Natural killer cell treated with Interleukin-12 subunit alpha and Interleukin-12 subunit beta and Interleukin-15 and Interleukin-18, amount 100 ng/mL, for 72 hours (primary cell): ENCODE measurements at regions not wholly inside any gene's neighbourhood (a gene's known extent, or its start where the extent isn't known, plus 50 kb on each side); places are given as distances from the start of the nearest gene placed in this dataset.
"Not testable (repeated sequence)": the region's sequence is repeated elsewhere in the genome, so short reads cannot be mapped to it uniquely, and the experiment has no call there.

ENCODE experiments used
- ATAC-seq, 2 donors: fragments of 150-1000 bp; cut with Tn5 transposase in 1 of 2; sonication (Bioruptor Pico), chemical (Tn5 transposase) in 1 of 2; 2 replicates each; pipeline ENCODE4 v1.10.0; 2021
- DNase-seq: peaks from one replicate; pipeline ENCODE4 v3.0.0; 2022; ENCODE audit warnings: low spot score
- H3K27ac Mint-ChIP-seq, 2 donors: 1 replicate in 1 of 2; 2 replicates in 1 of 2; pipeline ENCODE4 v1.8.0; 2022; ENCODE audit warnings: mixed read lengths in 2 of 2, mild to moderate bottlenecking in 1 of 2, moderate library complexity in 1 of 2
- H3K27me3 Mint-ChIP-seq, 2 donors: 1 replicate in 1 of 2; 2 replicates in 1 of 2; pipeline ENCODE4 v1.8.0; 2022; ENCODE audit warnings: mixed read lengths in 2 of 2
- H3K36me3 Mint-ChIP-seq: one replicate; pipeline ENCODE4 v1.8.0; 2022; ENCODE audit warnings: mixed read lengths
- H3K4me1 Mint-ChIP-seq, 2 donors: 1 replicate in 1 of 2; 2 replicates in 1 of 2; pipeline ENCODE4 v1.8.0; 2022; ENCODE audit warnings: low read depth in 2 of 2, mixed read lengths in 2 of 2, mild to moderate bottlenecking in 1 of 2
- H3K4me3 Mint-ChIP-seq: one replicate; pipeline ENCODE4 v1.8.0; 2022; ENCODE audit warnings: mixed read lengths
- H3K9me3 Mint-ChIP-seq: 2 replicates; pipeline ENCODE4 v1.8.0; 2022; ENCODE audit warnings: mixed read lengths

DNA sequence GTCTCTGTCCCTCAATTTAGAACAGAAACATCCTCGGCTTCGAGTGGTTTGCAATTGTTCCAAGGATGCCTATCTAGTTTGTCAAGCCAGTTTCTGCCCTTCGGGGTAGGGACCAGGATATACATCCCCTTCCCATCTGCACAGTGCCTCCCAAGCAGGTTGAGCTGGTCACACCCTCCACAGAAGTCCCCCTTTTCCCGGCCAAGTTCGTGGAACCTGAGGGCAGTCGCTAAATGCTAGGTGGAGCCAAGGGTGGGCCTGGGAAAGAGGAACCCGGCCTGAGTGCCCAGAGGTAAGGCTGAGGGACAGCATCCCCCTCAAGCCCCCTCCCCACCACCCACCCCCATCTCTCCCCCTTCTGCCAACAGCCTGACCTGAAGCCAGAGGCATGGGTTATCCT is 62.4 kb upstream of the NANOS1 start:
- Mint-ChIP-seq H3K27me3 (peaks cover 14 to 19% of the 10 kb centered on the region in 2 donors), H3K27ac (no peak overlapping the region), H3K9me3 (no peaks in the 10 kb centered on the region), H3K36me3 (no peaks in the 10 kb centered on the region), H3K4me1 (no peaks in the 10 kb centered on the region), H3K4me3 (no peak overlapping the region)
- no peak for ATAC-seq
- no peak for DNase-seq

DNA sequence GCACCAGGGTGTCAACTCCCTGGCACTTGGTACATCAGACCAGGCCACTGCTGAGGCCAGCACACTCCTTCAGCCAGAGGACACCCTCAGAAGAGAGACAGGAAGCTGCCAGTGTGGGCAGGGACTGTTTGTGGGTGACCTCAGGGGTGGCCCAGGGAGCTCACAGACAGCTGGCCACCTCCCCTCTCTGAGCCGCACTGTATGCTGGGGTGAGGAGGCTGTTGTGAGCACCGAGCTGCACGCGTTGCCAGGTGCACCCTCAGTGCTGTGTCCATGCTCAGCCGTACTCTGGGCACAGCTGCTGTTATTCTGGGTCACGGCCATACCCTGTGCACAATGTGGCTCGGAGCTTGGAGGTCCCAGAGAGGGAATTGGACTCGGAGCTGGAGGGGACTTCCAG is 61.5 kb upstream of the NANOS1 start:
- no peak overlapping the region for H3K27ac Mint-ChIP-seq
- H3K9me3 Mint-ChIP-seq, result no peaks in the 10 kb centered on the region
- ATAC-seq, result peak; percentile 31 to 59
- H3K27me3 Mint-ChIP-seq, result peaks cover 18 to 19% of the 10 kb centered on the region in 2 donors
- no peak overlapping the region for H3K4me3 Mint-ChIP-seq
- DNase-seq, result no peak
- no peaks in the 10 kb centered on the region for H3K4me1 Mint-ChIP-seq
- no peaks in the 10 kb centered on the region for H3K36me3 Mint-ChIP-seq

- peaks cover 22 to 24% of the 10 kb centered on the region in 2 donors for H3K27me3 Mint-ChIP-seq
- ATAC-seq, result no peak
Measured at GRCh38 chr10:118968482-118968881, 61.0 kb upstream of the NANOS1 start.

GRCh38 chr10:118969014-118969413 is 60.5 kb upstream of the NANOS1 start:
- DNase-seq (no peak), ATAC-seq (no peak)
- H3K27ac Mint-ChIP-seq, result no peak overlapping the region
- H3K4me3 Mint-ChIP-seq, result no peak overlapping the region
- peaks cover 26% of the 10 kb centered on the region in 2 donors for H3K27me3 Mint-ChIP-seq
- H3K4me1 Mint-ChIP-seq, result no peaks in the 10 kb centered on the region
- no peaks in the 10 kb centered on the region for H3K36me3 Mint-ChIP-seq
- peaks cover 4% of the 10 kb centered on the region for H3K9me3 Mint-ChIP-seq

More at GRCh38 chr10:118968482-118968881, 61.0 kb upstream of the NANOS1 start:
- DNase-seq, result no peak
- Mint-ChIP-seq H3K36me3 (no peaks in the 10 kb centered on the region), H3K27ac (no peak overlapping the region), H3K9me3 (peaks cover 2% of the 10 kb centered on the region), H3K4me3 (no peak overlapping the region), H3K4me1 (no peaks in the 10 kb centered on the region)

DNA sequence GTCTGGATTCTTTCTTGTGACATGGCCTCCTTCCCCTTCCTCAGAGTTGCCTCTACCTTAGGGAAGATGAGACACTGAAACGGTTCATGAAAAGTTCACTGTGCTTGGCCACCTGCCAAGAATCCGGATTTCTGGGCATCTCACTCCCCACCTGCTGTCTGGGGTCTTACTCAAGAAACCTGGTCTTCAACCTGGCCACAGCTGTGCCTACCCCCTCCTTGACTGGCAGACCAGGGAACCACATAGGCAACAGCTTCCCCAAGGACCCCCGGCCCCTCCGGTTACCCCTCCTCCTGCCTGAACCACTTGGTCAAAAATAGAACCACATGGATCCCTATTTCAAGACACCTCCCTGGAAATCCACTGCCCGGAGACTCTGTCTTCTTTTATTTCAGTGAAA is 58.7 kb upstream of the NANOS1 start:
- Mint-ChIP-seq H3K9me3 (peaks cover 5% of the 10 kb centered on the region), H3K27me3 (peaks cover 27% of the 10 kb centered on the region in 2 donors), H3K4me1 (no peaks in the 10 kb centered on the region), H3K4me3 (no peak overlapping the region), H3K27ac (no peak overlapping the region), H3K36me3 (no peaks in the 10 kb centered on the region)
- no peak for DNase-seq
- ATAC-seq, result no peak

DNA sequence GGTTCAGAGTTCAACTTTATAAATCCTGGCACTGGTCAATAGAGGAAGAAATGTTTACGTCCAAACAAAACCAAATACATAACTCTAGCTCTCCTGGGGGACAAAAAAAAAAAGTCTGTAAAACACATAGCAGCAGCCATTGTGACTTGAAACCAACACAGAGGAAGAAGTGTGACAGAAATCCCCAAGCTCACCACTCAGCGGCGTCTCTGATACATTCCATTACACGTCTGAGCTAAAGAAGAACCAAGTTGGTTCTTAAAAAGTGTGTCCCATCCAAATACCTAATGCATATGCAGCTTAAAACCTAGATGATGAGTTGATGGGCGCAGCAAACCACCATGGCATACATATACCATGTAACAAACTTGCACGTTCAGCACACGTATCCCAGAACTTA is 58.3 kb upstream of the NANOS1 start:
- ATAC-seq (no peak), DNase-seq (no peak)
- H3K27ac Mint-ChIP-seq, result no peak overlapping the region
- H3K36me3 Mint-ChIP-seq, result no peaks in the 10 kb centered on the region
- H3K9me3 Mint-ChIP-seq, result peaks cover 9% of the 10 kb centered on the region
- no peaks in the 10 kb centered on the region for H3K4me1 Mint-ChIP-seq
- peaks cover 28 to 31% of the 10 kb centered on the region in 2 donors for H3K27me3 Mint-ChIP-seq
- H3K4me3 Mint-ChIP-seq, result no peak overlapping the region

DNA sequence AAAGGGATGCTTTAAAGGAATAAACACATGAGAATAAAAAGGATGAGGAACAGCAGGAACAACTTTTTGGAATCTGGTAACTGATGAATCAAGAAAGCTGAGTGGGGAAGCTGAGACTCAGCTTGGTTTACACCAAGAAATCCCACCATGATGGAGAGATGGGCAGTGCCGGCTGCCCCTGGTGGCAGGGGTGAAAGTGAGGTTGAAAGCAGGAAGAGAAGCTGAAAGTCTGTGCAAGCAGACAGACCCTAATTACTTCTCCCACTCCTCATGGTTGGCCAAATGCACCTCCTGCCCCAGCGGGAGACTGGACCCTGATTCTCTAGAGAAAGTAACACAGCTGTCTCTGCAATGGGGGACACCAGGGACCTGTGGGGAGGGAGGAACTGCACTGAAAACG is 57.6 kb upstream of the NANOS1 start:
- no peak overlapping the region for H3K4me3 Mint-ChIP-seq
- peaks cover 28 to 31% of the 10 kb centered on the region in 2 donors for H3K27me3 Mint-ChIP-seq
- H3K36me3 Mint-ChIP-seq, result no peaks in the 10 kb centered on the region
- peaks cover 9% of the 10 kb centered on the region for H3K9me3 Mint-ChIP-seq
- DNase-seq, result no peak
- no peak for ATAC-seq
- no peak overlapping the region for H3K27ac Mint-ChIP-seq
- no peaks in the 10 kb centered on the region for H3K4me1 Mint-ChIP-seq

DNA sequence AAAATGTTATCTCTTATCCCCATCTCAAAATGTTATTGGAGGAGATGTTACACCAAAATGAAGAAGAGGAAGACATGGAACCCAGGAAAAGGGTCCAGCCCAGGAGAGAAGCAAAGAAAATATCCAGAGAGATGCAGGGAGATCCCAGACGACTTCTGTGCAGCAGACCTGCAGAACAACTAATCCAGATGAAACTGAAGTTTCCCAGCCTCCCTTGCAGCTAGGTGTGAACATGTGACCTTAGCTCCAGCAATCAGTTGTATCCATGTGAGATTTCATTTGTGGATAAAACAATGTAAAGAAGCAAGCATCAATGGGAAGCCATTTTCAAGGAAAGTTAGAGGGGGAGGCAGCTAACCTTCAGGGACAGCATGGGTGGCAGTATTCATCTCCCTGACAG is 55.8 kb upstream of the NANOS1 start:
- H3K36me3 Mint-ChIP-seq, result no peaks in the 10 kb centered on the region
- no peaks in the 10 kb centered on the region for H3K4me1 Mint-ChIP-seq
- DNase-seq, result no peak
- no peak overlapping the region for H3K27ac Mint-ChIP-seq
- H3K27me3 Mint-ChIP-seq, result peaks cover 28 to 29% of the 10 kb centered on the region in 2 donors
- H3K9me3 Mint-ChIP-seq, result peaks cover 9% of the 10 kb centered on the region
- no peak overlapping the region for H3K4me3 Mint-ChIP-seq
- ATAC-seq, result no peak

GRCh38 chr10:118974951-118975350 is 54.6 kb upstream of the NANOS1 start:
- Mint-ChIP-seq H3K27ac (no peak overlapping the region), H3K27me3 (peaks cover 23 to 24% of the 10 kb centered on the region in 2 donors), H3K36me3 (no peaks in the 10 kb centered on the region), H3K4me1 (no peaks in the 10 kb centered on the region), H3K9me3 (peaks cover 9% of the 10 kb centered on the region), H3K4me3 (no peak overlapping the region)
- ATAC-seq (no peak), DNase-seq (no peak)

DNA sequence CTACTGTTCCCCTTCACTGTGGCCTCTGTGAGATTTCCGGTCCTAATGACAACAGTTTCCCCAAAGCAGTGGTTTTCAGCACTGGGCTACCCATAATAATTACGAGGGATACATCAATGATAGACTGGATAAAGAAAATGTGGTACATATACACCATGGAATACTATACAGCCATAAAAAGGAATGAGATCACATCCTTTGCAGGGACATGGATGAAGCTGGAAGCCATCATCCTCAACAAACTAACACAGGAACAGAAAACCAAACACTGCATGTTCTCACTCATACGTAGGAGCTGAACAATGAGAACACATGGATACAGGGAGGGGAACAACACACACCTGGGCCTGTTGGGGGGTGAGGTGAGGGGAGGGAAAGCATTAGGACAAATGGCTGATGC is 53.3 kb upstream of the NANOS1 start:
- not testable (repeated sequence) for H3K4me1 Mint-ChIP-seq, DNase-seq, H3K4me3 Mint-ChIP-seq, ATAC-seq, H3K27ac Mint-ChIP-seq, H3K36me3 Mint-ChIP-seq, H3K9me3 Mint-ChIP-seq
- H3K27me3 Mint-ChIP-seq, result peaks cover 20 to 24% of the 10 kb centered on the region in 2 donors

- no peak overlapping the region for H3K4me3 Mint-ChIP-seq
- H3K4me1 Mint-ChIP-seq, result no peaks in the 10 kb centered on the region
- ATAC-seq, result no peak
- peaks cover 17% of the 10 kb centered on the region in 2 donors for H3K27me3 Mint-ChIP-seq
- DNase-seq, result no peak
- H3K36me3 Mint-ChIP-seq, result no peaks in the 10 kb centered on the region
- H3K27ac Mint-ChIP-seq, result no peak overlapping the region
- peaks cover 9% of the 10 kb centered on the region for H3K9me3 Mint-ChIP-seq
Measured at GRCh38 chr10:118977022-118977599, 52.4 kb upstream of the NANOS1 start.

DNA sequence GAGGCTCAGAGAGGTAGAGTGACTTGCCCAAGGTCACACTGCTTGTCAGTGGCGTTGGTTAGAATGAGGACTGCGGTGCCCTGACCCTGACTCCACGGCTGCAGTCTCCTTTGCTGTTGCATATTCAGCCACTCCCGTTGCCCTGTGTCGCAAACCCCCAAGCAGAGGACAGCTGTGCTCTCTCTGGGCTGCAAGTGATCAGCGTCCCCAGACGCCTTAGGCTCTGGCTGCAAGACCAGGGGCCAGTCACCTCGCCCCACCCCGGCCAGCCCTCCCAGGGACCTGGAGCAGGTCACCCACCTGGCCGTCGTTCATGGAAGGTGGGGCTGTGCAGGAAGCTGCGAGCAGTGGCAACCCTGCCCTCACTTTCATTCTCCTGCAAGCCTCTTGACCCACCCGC is 51.7 kb upstream of the NANOS1 start:
- H3K4me1 Mint-ChIP-seq, result no peaks in the 10 kb centered on the region
- no peak overlapping the region for H3K27ac Mint-ChIP-seq
- peaks cover 9% of the 10 kb centered on the region for H3K9me3 Mint-ChIP-seq
- DNase-seq, result no peak
- no peak for ATAC-seq
- no peaks in the 10 kb centered on the region for H3K36me3 Mint-ChIP-seq
- H3K27me3 Mint-ChIP-seq, result peaks cover 15 to 16% of the 10 kb centered on the region in 2 donors
- no peak overlapping the region for H3K4me3 Mint-ChIP-seq

GRCh38 chr10:118978316-118978997 is 51.1 kb upstream of the NANOS1 start:
- Mint-ChIP-seq H3K4me1 (no peaks in the 10 kb centered on the region), H3K27me3 (peaks cover 9 to 12% of the 10 kb centered on the region in 2 donors), H3K9me3 (peaks cover 7% of the 10 kb centered on the region), H3K4me3 (no peak overlapping the region), H3K36me3 (no peaks in the 10 kb centered on the region), H3K27ac (no peak overlapping the region)
- DNase-seq (no peak), ATAC-seq (no peak)

GRCh38 chr10:118978998-118979350 is 50.5 kb upstream of the NANOS1 start:
- H3K27ac Mint-ChIP-seq, result no peak overlapping the region
- peaks cover 5 to 10% of the 10 kb centered on the region in 2 donors for H3K27me3 Mint-ChIP-seq
- H3K36me3 Mint-ChIP-seq, result no peaks in the 10 kb centered on the region
- DNase-seq (no peak), ATAC-seq (no peak)
- no peaks in the 10 kb centered on the region for H3K4me1 Mint-ChIP-seq
- H3K9me3 Mint-ChIP-seq, result peaks cover 4% of the 10 kb centered on the region
- H3K4me3 Mint-ChIP-seq, result no peak overlapping the region

GRCh38 chr10:118979661-118980060 is 49.9 kb upstream of the NANOS1 start:
- no peak overlapping the region for H3K27ac Mint-ChIP-seq

More at GRCh38 chr10:118979661-118980060, 49.9 kb upstream of the NANOS1 start:
- Mint-ChIP-seq H3K36me3 (peaks cover 7% of the 10 kb centered on the region), H3K4me3 (no peak overlapping the region), H3K27me3 (peaks cover 5 to 12% of the 10 kb centered on the region in 2 donors), H3K9me3 (peaks cover 4% of the 10 kb centered on the region), H3K4me1 (no peaks in the 10 kb centered on the region)
- ATAC-seq (no peak), DNase-seq (no peak)
